ENCODE measurements at regions not wholly inside any gene's neighbourhood (a gene's known extent, or its start where the extent isn't known, plus 50 kb on each side); places are given as distances from the start of the nearest gene placed in this dataset.

GRCh38 chr20:22005535-22005934 lies 300.1 kb downstream of the PAX1 start:
- TF ChIP-seq CTCF (IDR thresholded peaks at IDR 0.05; ENCODE audit: insufficient read depth, low read depth, low read length) (no peak), EZH2 (IDR thresholded peaks at IDR 0.05; ENCODE audit: insufficient read depth, low read length) (no peak)

Data from astrocyte (in vitro differentiated cells and primary cell).